Keratinocyte (primary cell): ENCODE measurements at regions not wholly inside any gene's neighbourhood (a gene's known extent, or its start where the extent isn't known, plus 50 kb on each side); places are given as distances from the start of the nearest gene placed in this dataset.
A peak's percentile ranks its signal among the peaks of the same experiment; 100 is the strongest.

Source experiments
- DNase-seq: peaks from one replicate; pipeline ENCODE4 v3.0.0-alpha.2; 2011; ENCODE audit warnings: low read depth, missing footprints, low spot score
- FAIRE-seq: peaks from 2 replicates; lab custom pipeline; 2011; peaks lifted over from hg19 to GRCh38; lab: Jason Lieb, UNC
- H2AFZ ChIP-seq: 2 replicates; pipeline ENCODE4 v1.6.0; 2012; ENCODE audit warnings: low read length, control low read depth, inconsistent platforms; ENCODE audit not compliant: control insufficient read depth
- H3K27ac ChIP-seq: 2 replicates; pipeline ENCODE4 v1.5.1; 2011; ENCODE audit warnings: low read length; ENCODE audit not compliant: control insufficient read depth, insufficient read depth
- H3K27me3 ChIP-seq: 3 replicates; pipeline ENCODE4 v1.6.0; 2011; ENCODE audit warnings: low read length; ENCODE audit not compliant: control insufficient read depth, insufficient read depth; ENCODE audit errors: extremely low read depth
- H3K36me3 ChIP-seq, 2 experiments: 2 replicates in 1 of 2; 3 replicates in 1 of 2; pipeline ENCODE4 v1.5.1; 2011; ENCODE audit warnings: low read length in 2 of 2, mild to moderate bottlenecking in 1 of 2; ENCODE audit not compliant: control insufficient read depth in 2 of 2, insufficient read depth in 2 of 2; ENCODE audit errors: extremely low read depth in 1 of 2
- H3K4me1 ChIP-seq: 3 replicates; pipeline ENCODE4 v1.5.1; 2011; ENCODE audit warnings: low read length; ENCODE audit not compliant: control insufficient read depth, insufficient read depth; ENCODE audit errors: extremely low read depth
- H3K4me2 ChIP-seq: 3 replicates; pipeline ENCODE4 v1.6.0; 2011; ENCODE audit warnings: low read depth, low read length; ENCODE audit not compliant: control insufficient read depth, insufficient read depth; ENCODE audit errors: extremely low read depth
- H3K4me3 ChIP-seq, 3 experiments: fragments of 200-600 bp in 1 of 3; sonication (generic) in 1 of 3; 2 replicates in 2 of 3; 3 replicates in 1 of 3; pipeline ENCODE4 v1.5.1; 2011 to 2016; ENCODE audit warnings: low read length in 3 of 3, mild to moderate bottlenecking in 3 of 3, control low read depth in 2 of 3, inconsistent platforms in 1 of 3, low read depth in 1 of 3, mixed read lengths in 1 of 3, mixed run types in 1 of 3, moderate library complexity in 1 of 3; ENCODE audit not compliant: control insufficient read depth in 2 of 3, insufficient read depth in 2 of 3; ENCODE audit errors: extremely low read depth in 1 of 3
- H3K79me2 ChIP-seq: 2 replicates; pipeline ENCODE4 v1.6.0; 2012; ENCODE audit warnings: low read length; ENCODE audit not compliant: control insufficient read depth, insufficient read depth
- H3K9ac ChIP-seq: 3 replicates; pipeline ENCODE4 v1.6.0; 2011; ENCODE audit warnings: low read length; ENCODE audit not compliant: control insufficient read depth, insufficient read depth; ENCODE audit errors: extremely low read depth
- H3K9me1 ChIP-seq: 3 replicates; pipeline ENCODE4 v1.6.0; 2011; ENCODE audit warnings: low read length; ENCODE audit not compliant: control insufficient read depth, insufficient read depth; ENCODE audit errors: extremely low read depth
- H3K9me3 ChIP-seq: 2 replicates; pipeline ENCODE4 v1.5.1; 2012; ENCODE audit warnings: low read depth, low read length; ENCODE audit not compliant: control insufficient read depth
- H4K20me1 ChIP-seq: 3 replicates; pipeline ENCODE4 v1.6.0; 2011; ENCODE audit warnings: low read length; ENCODE audit not compliant: control insufficient read depth, insufficient read depth; ENCODE audit errors: extremely low read depth
- CTCF ChIP-seq, 3 experiments: IDR thresholded peaks in 1 of 3; conservative IDR thresholded peaks in 1 of 3; optimal IDR thresholded peaks in 1 of 3; 2 replicates in 2 of 3; 3 replicates in 1 of 3; pipeline versions ENCODE3 to v1.5.1; 2011; ENCODE audit warnings: low read length in 3 of 3, mild to moderate bottlenecking in 3 of 3, moderate library complexity in 2 of 3, control low read depth in 1 of 3, inconsistent platforms in 1 of 3; ENCODE audit not compliant: insufficient read depth in 2 of 3; ENCODE audit errors: extremely low read depth in 1 of 3
- EZH2 ChIP-seq: IDR thresholded peaks from one replicate; pipeline ENCODE4 v1.6.1; 2012; ENCODE audit warnings: inconsistent platforms, mild to moderate bottlenecking, low read length, moderate library complexity
- dilution Hi-C: fragments of 300-500 bp; cut with MboI; formaldehyde crosslinking; loops from one replicate; pipeline ENCODE4 v1.7.0; 2020; ENCODE audit warnings: low sequenced_read_pairs; ENCODE audit not compliant: extremely low pct_ligation_motif_present

DNA sequence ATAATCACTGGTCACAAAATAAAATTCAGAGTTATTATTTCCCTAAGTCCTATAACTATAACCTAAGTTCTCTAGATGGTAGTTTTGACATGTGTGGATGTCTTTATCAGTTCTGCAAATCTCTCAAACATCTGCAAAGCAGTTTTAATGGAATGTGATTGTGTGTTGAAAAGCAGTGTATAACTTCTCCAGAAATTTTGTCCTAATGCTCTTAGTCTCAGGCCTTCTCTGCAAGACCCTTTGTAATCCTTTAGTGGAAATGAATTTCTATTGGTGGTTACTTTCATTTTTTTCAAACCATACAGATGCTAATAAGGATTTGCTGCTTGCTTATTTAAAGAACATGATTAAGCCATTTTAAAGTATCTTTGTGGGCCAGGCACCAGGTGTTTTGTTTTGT is 75.5 kb upstream of the LHFPL2 start:
- no peak overlapping the region for H3K27ac ChIP-seq
- no peaks in the 10 kb centered on the region for H3K36me3 ChIP-seq
- no peak overlapping the region for H2AFZ ChIP-seq
- no peaks in the 10 kb centered on the region for H3K79me2 ChIP-seq
- no peaks in the 10 kb centered on the region for H3K9me1 ChIP-seq
- H3K9me3 ChIP-seq: no peaks in the 10 kb centered on the region
- FAIRE-seq: no peak
- H4K20me1 ChIP-seq: no peaks in the 10 kb centered on the region
- no peak overlapping the region for H3K4me2 ChIP-seq
- H3K4me3 ChIP-seq: no peak overlapping the region
- TF ChIP-seq CTCF (optimal IDR thresholded peaks at IDR 0.05 in 1 of 3, IDR thresholded peaks at IDR 0.05 in 1 of 3, conservative IDR thresholded peaks at IDR 0.05 in 1 of 3; ENCODE audit: extremely low read depth in 1 of 3, insufficient read depth in 2 of 3, low read length in 3 of 3): no peak
- no peak overlapping the region for H3K9ac ChIP-seq
- peaks cover 5% of the 10 kb centered on the region for H3K4me1 ChIP-seq
- no peak for DNase-seq
- dilution Hi-C loops: no loop called here
- H3K27me3 ChIP-seq: no peaks in the 10 kb centered on the region

DNA sequence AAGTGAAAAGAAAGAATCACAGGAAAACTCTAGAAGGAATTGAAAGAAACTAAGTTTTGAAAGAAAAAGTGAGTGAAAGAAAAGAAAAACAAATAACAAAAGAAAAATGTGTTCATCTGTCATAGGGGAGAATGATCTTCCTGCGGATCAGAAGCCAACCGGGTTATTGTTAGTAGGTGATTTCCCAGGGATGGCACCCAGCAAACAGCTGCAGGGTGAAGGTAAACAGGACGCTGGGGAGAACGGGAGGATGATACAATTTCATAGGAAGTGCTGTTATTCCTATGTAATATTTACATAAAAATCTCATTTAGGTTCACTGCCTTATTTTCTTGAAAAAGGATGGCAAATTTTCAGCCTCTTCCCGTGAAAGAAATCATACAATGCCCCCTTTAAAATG is 72.4 kb upstream of the LHFPL2 start:
- Histone ChIP-seq H3K9me3 (no peaks in the 10 kb centered on the region), H3K4me2 (peak overlapping the region; percentile 17), H3K36me3 (no peaks in the 10 kb centered on the region), H4K20me1 (no peaks in the 10 kb centered on the region), H3K27me3 (no peaks in the 10 kb centered on the region), H3K27ac (no peak overlapping the region), H3K79me2 (no peaks in the 10 kb centered on the region), H3K9me1 (no peaks in the 10 kb centered on the region), H3K4me3 (no peak overlapping the region), H2AFZ (peak overlapping the region; percentile 28), H3K9ac (no peak overlapping the region), H3K4me1 (peaks cover 5% of the 10 kb centered on the region)
- no peak for TF ChIP-seq CTCF (optimal IDR thresholded peaks at IDR 0.05 in 1 of 3, IDR thresholded peaks at IDR 0.05 in 1 of 3, conservative IDR thresholded peaks at IDR 0.05 in 1 of 3; ENCODE audit: extremely low read depth in 1 of 3, insufficient read depth in 2 of 3, low read length in 3 of 3)
- no peak for TF ChIP-seq EZH2
- DNase-seq (no peak), FAIRE-seq (no peak)
- dilution Hi-C loops: no loop called here
